ENCODE measurements at regions not wholly inside any gene's neighbourhood (a gene's known extent, or its start where the extent isn't known, plus 50 kb on each side); places are given as distances from the start of the nearest gene placed in this dataset.

DNA sequence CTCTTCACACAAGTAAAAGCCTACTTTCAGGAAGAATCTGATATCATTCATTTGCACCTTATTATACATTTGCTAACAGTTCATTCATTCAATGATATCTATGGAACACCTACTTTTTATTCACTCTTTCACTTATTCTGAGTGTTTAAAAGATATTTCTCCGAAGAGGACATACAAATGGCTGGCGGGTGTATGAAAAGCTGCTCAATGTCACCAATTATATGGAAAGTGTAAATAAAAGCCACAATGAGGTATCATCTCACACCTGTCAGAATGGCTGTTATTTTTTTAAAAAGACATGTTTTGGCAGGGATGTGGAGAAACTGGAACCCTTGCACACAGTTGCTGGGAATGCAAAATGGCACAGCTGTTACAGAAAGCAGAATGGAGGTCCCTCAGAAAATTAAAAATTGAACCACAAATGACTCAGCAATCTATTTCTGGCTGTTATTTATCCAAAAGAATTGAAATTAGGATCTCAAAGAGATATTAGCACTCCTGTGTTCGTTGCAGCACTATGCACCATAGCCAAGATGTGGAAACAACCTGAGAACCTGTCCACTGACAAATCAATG is 127.6 kb upstream of the IRS2 start:
- no peaks in the 10 kb centered on the region for H3K27me3 ChIP-seq
- no peak overlapping the region for H3K4me3 ChIP-seq
- H3K27ac ChIP-seq = no peak overlapping the region
- no peaks in the 10 kb centered on the region for H3K36me3 ChIP-seq
- no peak for ATAC-seq
- peaks cover 0 to 3% (median 2%) of the 10 kb centered on the region in 3 donors for H3K9me3 ChIP-seq
- no peaks in the 10 kb centered on the region for H3K4me1 ChIP-seq
- 41 to 64% methylated on average over 3 of the region's 3 CpGs for WGBS, 2 donors (ENCODE audit: low coverage in 1 of 2)
- TF ChIP-seq POLR2AphosphoS5 (IDR thresholded peaks at IDR 0.05) (no peak), EP300 (IDR thresholded peaks at IDR 0.05) (no peak), POLR2A (IDR thresholded peaks at IDR 0.05) (no peak)
- TF ChIP-seq, protein P1, sequence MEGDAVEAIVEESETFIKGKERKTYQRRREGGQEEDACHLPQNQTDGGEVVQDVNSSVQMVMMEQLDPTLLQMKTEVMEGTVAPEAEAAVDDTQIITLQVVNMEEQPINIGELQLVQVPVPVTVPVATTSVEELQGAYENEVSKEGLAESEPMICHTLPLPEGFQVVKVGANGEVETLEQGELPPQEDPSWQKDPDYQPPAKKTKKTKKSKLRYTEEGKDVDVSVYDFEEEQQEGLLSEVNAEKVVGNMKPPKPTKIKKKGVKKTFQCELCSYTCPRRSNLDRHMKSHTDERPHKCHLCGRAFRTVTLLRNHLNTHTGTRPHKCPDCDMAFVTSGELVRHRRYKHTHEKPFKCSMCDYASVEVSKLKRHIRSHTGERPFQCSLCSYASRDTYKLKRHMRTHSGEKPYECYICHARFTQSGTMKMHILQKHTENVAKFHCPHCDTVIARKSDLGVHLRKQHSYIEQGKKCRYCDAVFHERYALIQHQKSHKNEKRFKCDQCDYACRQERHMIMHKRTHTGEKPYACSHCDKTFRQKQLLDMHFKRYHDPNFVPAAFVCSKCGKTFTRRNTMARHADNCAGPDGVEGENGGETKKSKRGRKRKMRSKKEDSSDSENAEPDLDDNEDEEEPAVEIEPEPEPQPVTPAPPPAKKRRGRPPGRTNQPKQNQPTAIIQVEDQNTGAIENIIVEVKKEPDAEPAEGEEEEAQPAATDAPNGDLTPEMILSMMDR (IDR thresholded peaks at IDR 0.05) = no peak

DNA sequence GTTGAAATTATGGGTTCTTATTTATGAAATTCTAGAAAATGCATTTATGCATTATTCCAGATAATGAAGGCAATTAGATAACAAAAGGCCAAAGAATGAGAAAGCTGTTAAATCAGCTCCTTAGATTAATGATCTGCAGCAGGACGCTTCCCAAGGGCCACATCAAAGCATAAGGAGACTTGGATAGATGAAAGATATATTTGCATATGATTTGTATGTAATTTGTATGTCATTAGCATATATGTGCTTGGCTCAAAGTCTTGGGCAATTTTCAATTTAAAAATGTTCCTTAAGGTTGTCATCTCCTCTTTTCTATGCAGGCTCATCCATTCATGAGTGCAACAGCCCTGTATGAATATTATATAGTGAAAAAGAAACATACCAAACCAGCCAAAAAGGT is 126.8 kb upstream of the IRS2 start:
- no peaks in the 10 kb centered on the region for H3K36me3 ChIP-seq
- H3K9me3 ChIP-seq = peaks cover 0 to 3% (median 2%) of the 10 kb centered on the region in 3 donors
- no peaks in the 10 kb centered on the region for H3K4me1 ChIP-seq
- no peak overlapping the region for H3K27ac ChIP-seq
- H3K27me3 ChIP-seq = no peaks in the 10 kb centered on the region
- 100% methylated on average over 1 of the region's 1 CpG for WGBS, 2 donors (ENCODE audit: low coverage in 1 of 2)
- ATAC-seq = no peak
- TF ChIP-seq POLR2A (IDR thresholded peaks at IDR 0.05) (no peak), EP300 (IDR thresholded peaks at IDR 0.05) (no peak), POLR2AphosphoS5 (IDR thresholded peaks at IDR 0.05) (no peak)
- TF ChIP-seq, protein P1 (IDR thresholded peaks at IDR 0.05) = no peak
- no peak overlapping the region for H3K4me3 ChIP-seq

DNA sequence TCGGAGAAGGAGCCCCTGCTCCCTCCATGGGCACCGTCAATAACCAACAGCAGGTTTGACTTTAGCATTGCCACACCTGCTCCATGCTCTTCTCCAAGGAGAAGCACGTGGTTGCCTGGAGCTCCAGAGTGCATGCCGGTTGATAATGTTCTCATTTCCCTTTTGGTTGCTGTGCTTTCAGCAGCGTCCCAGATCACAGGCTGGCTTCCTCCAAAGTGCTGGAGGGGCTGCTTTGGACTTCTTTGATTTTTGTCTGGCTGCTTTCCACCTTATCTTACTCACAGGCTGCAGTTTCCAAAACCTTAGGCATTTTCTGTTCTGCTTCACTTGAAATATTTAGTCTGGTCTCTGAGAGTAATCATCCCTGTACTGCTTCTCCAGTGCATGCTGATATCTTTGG is 123.8 kb upstream of the IRS2 start:
- Histone ChIP-seq H3K36me3 (no peaks in the 10 kb centered on the region), H3K27me3 (no peaks in the 10 kb centered on the region), H3K4me3 (no peak overlapping the region), H3K4me1 (no peaks in the 10 kb centered on the region), H3K27ac (no peak overlapping the region), H3K9me3 (peaks cover 0 to 3% (median 2%) of the 10 kb centered on the region in 3 donors)
- ATAC-seq = no peak
- TF ChIP-seq, protein P1 (IDR thresholded peaks at IDR 0.05) = no peak
- WGBS, 2 donors (ENCODE audit: low coverage in 1 of 2) = 24 to 53% methylated on average over 5 of the region's 5 CpGs

DNA sequence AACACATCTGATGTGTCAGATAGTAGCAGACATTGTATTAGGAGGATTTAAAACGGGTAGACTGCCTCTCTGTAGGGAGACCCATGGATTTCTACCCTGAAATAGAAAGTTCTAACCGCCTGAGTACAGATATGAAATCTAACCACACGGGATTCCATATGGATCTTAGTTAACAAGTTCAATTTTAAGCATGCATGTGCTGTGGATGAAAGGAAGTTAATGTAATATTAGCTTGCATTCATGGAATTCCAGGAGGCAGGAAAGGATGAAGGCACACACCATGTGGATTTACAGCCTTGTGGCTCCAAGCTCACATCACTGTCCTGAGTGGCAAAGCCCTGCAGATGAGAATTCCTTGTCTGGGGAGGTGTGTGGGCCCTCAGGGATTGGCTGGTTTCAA is 120.6 kb upstream of the IRS2 start:
- 54 to 69% methylated on average over 3 of the region's 3 CpGs for WGBS, 2 donors (ENCODE audit: low coverage in 1 of 2)
- ATAC-seq = no peak
- Histone ChIP-seq H3K4me3 (no peak overlapping the region), H3K36me3 (no peaks in the 10 kb centered on the region), H3K27me3 (no peaks in the 10 kb centered on the region), H3K27ac (no peak overlapping the region), H3K4me1 (no peaks in the 10 kb centered on the region), H3K9me3 (peaks cover 0 to 3% (median 0%) of the 10 kb centered on the region in 3 donors)
- TF ChIP-seq, protein P1 (IDR thresholded peaks at IDR 0.05) = no peak
- no peak for TF ChIP-seq EP300 (IDR thresholded peaks at IDR 0.05)
- TF ChIP-seq POLR2A (IDR thresholded peaks at IDR 0.05) = no peak
- no peak for TF ChIP-seq POLR2AphosphoS5 (IDR thresholded peaks at IDR 0.05)

DNA sequence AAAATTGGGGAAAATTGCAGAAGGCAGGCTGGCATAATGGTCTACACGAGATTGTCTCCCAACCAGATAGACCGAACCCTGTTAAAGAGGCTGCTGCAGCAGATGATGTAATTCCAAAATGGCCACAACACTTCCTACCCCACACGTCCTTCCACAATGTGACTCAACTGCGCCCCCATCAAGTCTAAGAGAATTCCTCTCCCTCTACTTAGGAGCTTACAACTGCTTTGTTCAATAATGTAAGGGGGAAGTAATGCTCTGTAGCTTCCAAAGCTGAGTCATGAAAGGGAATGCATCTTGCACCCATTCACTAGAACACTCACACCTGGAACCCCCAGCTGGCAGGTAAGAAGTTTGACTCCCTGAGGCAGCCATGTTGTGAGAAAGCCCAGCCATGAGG is 117.8 kb upstream of the IRS2 start:
- Histone ChIP-seq H3K4me1 (no peaks in the 10 kb centered on the region), H3K4me3 (no peak overlapping the region), H3K27ac (no peak overlapping the region), H3K27me3 (no peaks in the 10 kb centered on the region), H3K9me3 (no peaks in the 10 kb centered on the region), H3K36me3 (no peaks in the 10 kb centered on the region)
- ATAC-seq = no peak
- TF ChIP-seq POLR2A (IDR thresholded peaks at IDR 0.05) (no peak), EP300 (IDR thresholded peaks at IDR 0.05) (no peak), POLR2AphosphoS5 (IDR thresholded peaks at IDR 0.05) (no peak)
- TF ChIP-seq, protein P1 (IDR thresholded peaks at IDR 0.05) = no peak
- 68 to 71% methylated on average over 4 of the region's 4 CpGs for WGBS, 2 donors (ENCODE audit: low coverage in 1 of 2)

Data from gastroesophageal sphincter (tissue), 4 donors.